ENCODE measurements at regions not wholly inside any gene's neighbourhood (a gene's known extent, or its start where the extent isn't known, plus 50 kb on each side); places are given as distances from the start of the nearest gene placed in this dataset.

GRCh38 chr2:14909795-14910194 is 277.3 kb downstream of the LRATD1 start:
- CTCF ChIA-PET = interaction anchor here (0.9 to 1.9 kb wide), 5 partner anchors 8 to 667 kb away, joined by 3 to 6 read pairs (median 3); no protein-coding TSS in a partner anchor
- TF ChIP-seq EP300 (IDR thresholded peaks at IDR 0.05; ENCODE audit: borderline replicate concordance in 1 of 2, low read depth in 1 of 2, low read length in 1 of 2) = peak in 1 of 2 experiments; percentile 60; a peak in 1 of 4 replicates
- TF ChIP-seq GATA2 (CRISPR knock-in tag; IDR thresholded peaks at IDR 0.05) = peak; percentile 70
- TF ChIP-seq, protein P1, sequence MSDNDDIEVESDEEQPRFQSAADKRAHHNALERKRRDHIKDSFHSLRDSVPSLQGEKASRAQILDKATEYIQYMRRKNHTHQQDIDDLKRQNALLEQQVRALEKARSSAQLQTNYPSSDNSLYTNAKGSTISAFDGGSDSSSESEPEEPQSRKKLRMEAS (IDR thresholded peaks at IDR 0.05; ENCODE audit: low read depth) = no peak
- no peak for TF ChIP-seq NFIC (IDR thresholded peaks at IDR 0.05; ENCODE audit: borderline replicate concordance)
- no peak for TF ChIP-seq TAF1 (IDR thresholded peaks at IDR 0.05; ENCODE audit: borderline replicate concordance, low read depth, low read length)
- no peak for TF ChIP-seq CTCF (IDR thresholded peaks at IDR 0.05)
- no peak for TF ChIP-seq RFX5 (IDR thresholded peaks at IDR 0.05; ENCODE audit: low read length)
- TF ChIP-seq, protein P2, sequence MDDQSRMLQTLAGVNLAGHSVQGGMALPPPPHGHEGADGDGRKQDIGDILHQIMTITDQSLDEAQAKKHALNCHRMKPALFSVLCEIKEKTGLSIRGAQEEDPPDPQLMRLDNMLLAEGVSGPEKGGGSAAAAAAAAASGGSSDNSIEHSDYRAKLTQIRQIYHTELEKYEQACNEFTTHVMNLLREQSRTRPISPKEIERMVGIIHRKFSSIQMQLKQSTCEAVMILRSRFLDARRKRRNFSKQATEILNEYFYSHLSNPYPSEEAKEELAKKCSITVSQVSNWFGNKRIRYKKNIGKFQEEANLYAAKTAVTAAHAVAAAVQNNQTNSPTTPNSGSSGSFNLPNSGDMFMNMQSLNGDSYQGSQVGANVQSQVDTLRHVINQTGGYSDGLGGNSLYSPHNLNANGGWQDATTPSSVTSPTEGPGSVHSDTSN (IDR thresholded peaks at IDR 0.05) = no peak
- no peak for TF ChIP-seq TCF12 (IDR thresholded peaks at IDR 0.05)
- TF ChIP-seq POLR2AphosphoS5 (IDR thresholded peaks at IDR 0.05; ENCODE audit: low read depth, low read length) = no peak
- no peak for TF ChIP-seq YY1 (IDR thresholded peaks at IDR 0.05; ENCODE audit: low read depth)
- peak; percentile 57 for TF ChIP-seq CHD2 (IDR thresholded peaks at IDR 0.05; ENCODE audit: low read length, partially characterized antibody)
- no peak for TF ChIP-seq MEF2A (IDR thresholded peaks at IDR 0.05; ENCODE audit: borderline replicate concordance, low read depth)
- TF ChIP-seq, protein P3, sequence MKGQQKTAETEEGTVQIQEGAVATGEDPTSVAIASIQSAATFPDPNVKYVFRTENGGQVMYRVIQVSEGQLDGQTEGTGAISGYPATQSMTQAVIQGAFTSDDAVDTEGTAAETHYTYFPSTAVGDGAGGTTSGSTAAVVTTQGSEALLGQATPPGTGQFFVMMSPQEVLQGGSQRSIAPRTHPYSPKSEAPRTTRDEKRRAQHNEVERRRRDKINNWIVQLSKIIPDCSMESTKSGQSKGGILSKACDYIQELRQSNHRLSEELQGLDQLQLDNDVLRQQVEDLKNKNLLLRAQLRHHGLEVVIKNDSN (IDR thresholded peaks at IDR 0.05; ENCODE audit: borderline replicate concordance, low read depth) = no peak
- no peak for TF ChIP-seq NRF1 (IDR thresholded peaks at IDR 0.05; ENCODE audit: low read depth, low read length)
- peak; percentile 81 for TF ChIP-seq FOXJ3 (CRISPR knock-in tag; IDR thresholded peaks at IDR 0.05)
- no peak for TF ChIP-seq SIN3A (IDR thresholded peaks at IDR 0.05; ENCODE audit: borderline replicate concordance, low read depth, low read length)
- TF ChIP-seq SMC3 (IDR thresholded peaks at IDR 0.05; ENCODE audit: low read depth, low read length) = no peak
- TF ChIP-seq FOXM1 (IDR thresholded peaks at IDR 0.05; ENCODE audit: low read depth) = no peak
- TF ChIP-seq ELF1 (IDR thresholded peaks at IDR 0.05) = no peak
- TF ChIP-seq, protein P4, sequence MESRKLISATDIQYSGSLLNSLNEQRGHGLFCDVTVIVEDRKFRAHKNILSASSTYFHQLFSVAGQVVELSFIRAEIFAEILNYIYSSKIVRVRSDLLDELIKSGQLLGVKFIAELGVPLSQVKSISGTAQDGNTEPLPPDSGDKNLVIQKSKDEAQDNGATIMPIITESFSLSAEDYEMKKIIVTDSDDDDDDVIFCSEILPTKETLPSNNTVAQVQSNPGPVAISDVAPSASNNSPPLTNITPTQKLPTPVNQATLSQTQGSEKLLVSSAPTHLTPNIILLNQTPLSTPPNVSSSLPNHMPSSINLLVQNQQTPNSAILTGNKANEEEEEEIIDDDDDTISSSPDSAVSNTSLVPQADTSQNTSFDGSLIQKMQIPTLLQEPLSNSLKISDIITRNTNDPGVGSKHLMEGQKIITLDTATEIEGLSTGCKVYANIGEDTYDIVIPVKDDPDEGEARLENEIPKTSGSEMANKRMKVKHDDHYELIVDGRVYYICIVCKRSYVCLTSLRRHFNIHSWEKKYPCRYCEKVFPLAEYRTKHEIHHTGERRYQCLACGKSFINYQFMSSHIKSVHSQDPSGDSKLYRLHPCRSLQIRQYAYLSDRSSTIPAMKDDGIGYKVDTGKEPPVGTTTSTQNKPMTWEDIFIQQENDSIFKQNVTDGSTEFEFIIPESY (IDR thresholded peaks at IDR 0.05; ENCODE audit: borderline replicate concordance, low read depth) = no peak

More at GRCh38 chr2:14909795-14910194, 277.3 kb downstream of the LRATD1 start:
- Histone ChIP-seq H3K4me3 (ENCODE audit: low read depth in 2 of 2, low read length in 1 of 2) (no peak overlapping the region; a peak in 1 of 4 replicates), H3K9ac (no peak overlapping the region), H3K9me3 (no peaks in the 10 kb centered on the region), H3K4me2 (no peak overlapping the region), H3K9me2 (no peaks in the 10 kb centered on the region), H3K79me2 (ENCODE audit: insufficient read depth) (no peaks in the 10 kb centered on the region), H3K36me3 (replicated peaks in 1 of 2; ENCODE audit: control insufficient read depth in 1 of 2, insufficient read depth in 2 of 2, low read length in 1 of 2) (no peaks in the 10 kb centered on the region), H4K20me1 (ENCODE audit: insufficient read depth) (no peaks in the 10 kb centered on the region), H3K27ac (ENCODE audit: low read depth in 2 of 2, low read length in 1 of 2) (peak overlapping the region in 1 of 2 experiments; percentile 71; a peak in 2 of 4 replicates), H3F3A (replicated peaks; ENCODE audit: insufficient read depth) (no peaks in the 10 kb centered on the region), H3K27me3 (ENCODE audit: insufficient read depth) (no peaks in the 10 kb centered on the region), H2AFZ (ENCODE audit: low read depth) (no peak overlapping the region), H3K4me1 (ENCODE audit: control insufficient read depth in 1 of 2, insufficient read depth in 2 of 2, low read depth in 1 of 2, low read length in 1 of 2) (peaks cover 0 to 21% of the 10 kb centered on the region in 2 experiments; a peak in 2 of 4 replicates)
- peak; percentile 74 for DNase-seq
- POLR2A ChIA-PET = no interaction called here
- WGBS (ENCODE audit: low lambda C conversion rate) = 24% methylated on average over 4 of the region's 4 CpGs

Data from SK-N-SH (cell line).